ENCODE measurements at regions not wholly inside any gene's neighbourhood (a gene's known extent, or its start where the extent isn't known, plus 50 kb on each side); places are given as distances from the start of the nearest gene placed in this dataset.

DNA sequence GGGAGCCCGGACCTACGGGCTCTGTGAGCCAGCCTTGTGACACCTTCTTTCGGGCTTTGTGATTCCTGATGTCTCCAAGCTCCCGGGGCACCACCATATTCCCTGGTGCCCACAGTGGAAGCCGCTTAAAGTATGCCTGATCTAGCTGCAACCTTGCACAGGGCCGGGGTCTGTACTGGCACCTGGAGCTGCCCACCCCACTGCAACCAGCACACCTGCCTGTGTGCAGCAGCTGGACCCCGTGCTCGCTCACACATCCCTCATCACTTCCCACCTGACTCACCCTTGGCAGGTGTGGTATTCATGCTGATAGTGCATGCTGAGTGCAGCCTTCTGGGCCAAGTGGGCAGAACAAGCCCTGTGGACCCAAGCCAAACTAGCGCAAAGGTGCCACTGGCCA, 1981.1 kb upstream of the PCDH20 start:
- no peaks in the 10 kb centered on the region for H3K27me3 ChIP-seq (ENCODE audit: control insufficient read depth, low read length)
- TF ChIP-seq EZH2phosphoT487 (IDR thresholded peaks at IDR 0.05; ENCODE audit: borderline replicate concordance, low read length) = no peak
- TF ChIP-seq, protein P1, sequence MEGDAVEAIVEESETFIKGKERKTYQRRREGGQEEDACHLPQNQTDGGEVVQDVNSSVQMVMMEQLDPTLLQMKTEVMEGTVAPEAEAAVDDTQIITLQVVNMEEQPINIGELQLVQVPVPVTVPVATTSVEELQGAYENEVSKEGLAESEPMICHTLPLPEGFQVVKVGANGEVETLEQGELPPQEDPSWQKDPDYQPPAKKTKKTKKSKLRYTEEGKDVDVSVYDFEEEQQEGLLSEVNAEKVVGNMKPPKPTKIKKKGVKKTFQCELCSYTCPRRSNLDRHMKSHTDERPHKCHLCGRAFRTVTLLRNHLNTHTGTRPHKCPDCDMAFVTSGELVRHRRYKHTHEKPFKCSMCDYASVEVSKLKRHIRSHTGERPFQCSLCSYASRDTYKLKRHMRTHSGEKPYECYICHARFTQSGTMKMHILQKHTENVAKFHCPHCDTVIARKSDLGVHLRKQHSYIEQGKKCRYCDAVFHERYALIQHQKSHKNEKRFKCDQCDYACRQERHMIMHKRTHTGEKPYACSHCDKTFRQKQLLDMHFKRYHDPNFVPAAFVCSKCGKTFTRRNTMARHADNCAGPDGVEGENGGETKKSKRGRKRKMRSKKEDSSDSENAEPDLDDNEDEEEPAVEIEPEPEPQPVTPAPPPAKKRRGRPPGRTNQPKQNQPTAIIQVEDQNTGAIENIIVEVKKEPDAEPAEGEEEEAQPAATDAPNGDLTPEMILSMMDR (IDR thresholded peaks at IDR 0.05; ENCODE audit: low read depth, low read length, poor library complexity, severe bottlenecking) = no peak
- H3K4me2 ChIP-seq (ENCODE audit: low read length) = no peak overlapping the region
- H4K20me1 ChIP-seq (ENCODE audit: control insufficient read depth, insufficient read depth, low read depth, low read length) = no peaks in the 10 kb centered on the region
- no peaks in the 10 kb centered on the region for H3K9me3 ChIP-seq (ENCODE audit: control insufficient read depth, insufficient read depth, low read length)
- H3K79me2 ChIP-seq (ENCODE audit: control insufficient read depth, low read length) = no peaks in the 10 kb centered on the region
- H3F3A ChIP-seq (ENCODE audit: control insufficient read depth, insufficient read depth) = no peaks in the 10 kb centered on the region
- H3K4me3 ChIP-seq (ENCODE audit: low read length) = no peak overlapping the region
- H3K4me1 ChIP-seq (ENCODE audit: control insufficient read depth, low read length) = no peaks in the 10 kb centered on the region
- no peaks in the 10 kb centered on the region for H3K36me3 ChIP-seq (ENCODE audit: control insufficient read depth, low read length)
- no peaks in the 10 kb centered on the region for H3K9me2 ChIP-seq (replicated peaks; ENCODE audit: control insufficient read depth, low read length)
- no peak overlapping the region for H3K27ac ChIP-seq (ENCODE audit: low read depth, low read length)

DNA sequence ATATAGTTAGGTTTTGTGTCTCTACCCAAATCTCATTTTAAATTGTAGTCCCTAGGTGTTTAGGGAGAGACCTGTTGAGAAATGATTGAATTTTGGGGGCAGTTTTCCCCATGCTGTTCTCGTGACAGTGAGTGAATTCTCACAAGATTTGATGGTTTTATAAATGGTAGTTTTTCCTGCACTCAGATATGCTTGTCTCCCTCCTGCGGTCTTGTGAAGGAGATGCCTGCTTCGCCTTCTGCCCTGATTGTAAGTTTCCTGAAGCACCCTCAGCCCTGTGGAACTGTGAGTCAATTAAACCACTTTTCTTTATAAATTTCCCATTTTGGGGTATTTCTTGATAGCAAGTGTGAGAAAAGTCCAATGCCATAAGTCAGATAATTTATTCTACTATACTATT, 1977.5 kb upstream of the PCDH20 start:
- H3K79me2 ChIP-seq (ENCODE audit: control insufficient read depth, low read length) = no peaks in the 10 kb centered on the region
- H3K9me2 ChIP-seq (replicated peaks; ENCODE audit: control insufficient read depth, low read length) = no peaks in the 10 kb centered on the region
- TF ChIP-seq, protein P1 (IDR thresholded peaks at IDR 0.05; ENCODE audit: low read depth, low read length, poor library complexity, severe bottlenecking) = no peak
- no peak for TF ChIP-seq EZH2phosphoT487 (IDR thresholded peaks at IDR 0.05; ENCODE audit: borderline replicate concordance, low read length)
- no peaks in the 10 kb centered on the region for H3K27me3 ChIP-seq (ENCODE audit: control insufficient read depth, low read length)
- H4K20me1 ChIP-seq (ENCODE audit: control insufficient read depth, insufficient read depth, low read depth, low read length) = no peaks in the 10 kb centered on the region
- H3K9me3 ChIP-seq (ENCODE audit: control insufficient read depth, insufficient read depth, low read length) = no peaks in the 10 kb centered on the region
- no peak overlapping the region for H3K27ac ChIP-seq (ENCODE audit: low read depth, low read length)
- no peaks in the 10 kb centered on the region for H3K4me1 ChIP-seq (ENCODE audit: control insufficient read depth, low read length)
- H3K4me2 ChIP-seq (ENCODE audit: low read length) = no peak overlapping the region
- no peaks in the 10 kb centered on the region for H3F3A ChIP-seq (ENCODE audit: control insufficient read depth, insufficient read depth)
- H3K4me3 ChIP-seq (ENCODE audit: low read length) = no peak overlapping the region
- no peaks in the 10 kb centered on the region for H3K36me3 ChIP-seq (ENCODE audit: control insufficient read depth, low read length)

DNA sequence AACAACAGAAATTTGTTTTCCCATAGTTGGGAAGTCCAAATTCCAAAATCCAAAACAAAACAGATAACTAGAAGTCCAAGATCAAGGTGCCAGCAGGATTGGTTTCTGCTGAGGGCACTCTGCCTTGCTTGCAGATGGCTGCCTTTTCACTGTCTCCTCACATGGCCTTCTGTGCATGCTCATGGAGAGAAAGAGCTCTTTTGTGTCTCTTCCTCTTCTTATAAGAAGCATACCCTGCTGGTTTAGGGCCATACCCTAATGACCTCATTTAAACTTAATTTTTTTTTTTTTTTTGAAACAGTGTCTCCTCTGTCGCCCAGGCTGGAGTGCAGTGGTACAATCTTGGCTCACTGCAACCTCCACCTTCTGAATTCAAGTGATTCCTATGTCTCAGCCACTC, 1974.1 kb upstream of the PCDH20 start:
- no peaks in the 10 kb centered on the region for H3K27me3 ChIP-seq (ENCODE audit: control insufficient read depth, low read length)
- H4K20me1 ChIP-seq (ENCODE audit: control insufficient read depth, insufficient read depth, low read depth, low read length) = no peaks in the 10 kb centered on the region
- H3K9me3 ChIP-seq (ENCODE audit: control insufficient read depth, insufficient read depth, low read length) = no peaks in the 10 kb centered on the region
- H3K4me1 ChIP-seq (ENCODE audit: control insufficient read depth, low read length) = no peaks in the 10 kb centered on the region
- H3K4me3 ChIP-seq (ENCODE audit: low read length) = no peak overlapping the region
- no peak overlapping the region for H3K27ac ChIP-seq (ENCODE audit: low read depth, low read length)
- H3K9me2 ChIP-seq (replicated peaks; ENCODE audit: control insufficient read depth, low read length) = no peaks in the 10 kb centered on the region
- TF ChIP-seq, protein P1 (IDR thresholded peaks at IDR 0.05; ENCODE audit: low read depth, low read length, poor library complexity, severe bottlenecking) = no peak
- TF ChIP-seq EZH2phosphoT487 (IDR thresholded peaks at IDR 0.05; ENCODE audit: borderline replicate concordance, low read length) = no peak
- no peaks in the 10 kb centered on the region for H3F3A ChIP-seq (ENCODE audit: control insufficient read depth, insufficient read depth)
- H3K36me3 ChIP-seq (ENCODE audit: control insufficient read depth, low read length) = no peaks in the 10 kb centered on the region
- H3K79me2 ChIP-seq (ENCODE audit: control insufficient read depth, low read length) = no peaks in the 10 kb centered on the region
- no peak overlapping the region for H3K4me2 ChIP-seq (ENCODE audit: low read length)
